GM03348 (cell line): ENCODE measurements at regions not wholly inside any gene's neighbourhood (a gene's known extent, or its start where the extent isn't known, plus 50 kb on each side); places are given as distances from the start of the nearest gene placed in this dataset.
"Not testable (repeated sequence)": the region's sequence is repeated elsewhere in the genome, so short reads cannot be mapped to it uniquely, and the experiment has no call there.

Experiments used
- DNase-seq: peaks from one replicate; pipeline ENCODE4 v3.0.0; 2012; ENCODE audit warnings: low spot score

DNA sequence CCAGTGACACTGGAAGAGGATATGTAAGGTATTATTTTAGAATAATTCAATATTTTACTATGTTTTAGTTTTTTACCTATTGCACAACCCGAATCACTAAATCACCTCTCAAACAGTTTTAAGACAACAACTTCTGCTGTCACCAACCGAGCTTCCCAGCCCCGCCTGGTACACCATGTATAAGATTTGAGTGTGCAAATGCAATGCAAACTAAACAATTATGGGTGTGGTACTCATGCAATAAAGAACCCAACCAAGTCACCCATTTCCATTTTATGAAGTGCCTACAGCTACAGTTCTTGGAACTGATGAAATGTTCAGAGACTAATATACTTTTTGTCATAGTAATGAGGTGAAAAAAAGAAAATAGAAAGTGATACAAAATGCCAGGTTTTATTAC lies 256.2 kb downstream of the TAFA4 start:
- no peak for DNase-seq

DNA sequence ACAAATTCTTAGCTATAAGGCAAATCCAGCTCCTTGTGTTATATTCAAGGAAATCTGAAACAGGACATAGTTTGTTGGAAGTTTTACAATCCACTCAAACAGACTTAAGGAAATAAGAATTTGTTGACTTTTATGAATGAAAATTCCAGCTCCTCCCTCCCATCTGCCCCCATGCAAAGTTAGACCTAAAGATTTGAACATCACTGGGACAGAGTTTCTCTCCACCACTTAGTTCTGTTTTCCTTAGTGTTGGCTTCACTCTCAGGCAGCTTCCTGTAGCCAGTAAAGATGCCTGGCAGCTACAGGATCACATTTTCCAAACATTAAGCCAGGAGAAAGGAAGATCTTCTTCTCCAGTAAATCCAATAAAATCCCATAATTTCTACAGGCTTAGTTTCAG lies 265.0 kb downstream of the TAFA4 start:
- no peak for DNase-seq

- no peak for DNase-seq
Observed at GRCh38 chr3:68666429-68667136, 265.8 kb downstream of the TAFA4 start.

DNA sequence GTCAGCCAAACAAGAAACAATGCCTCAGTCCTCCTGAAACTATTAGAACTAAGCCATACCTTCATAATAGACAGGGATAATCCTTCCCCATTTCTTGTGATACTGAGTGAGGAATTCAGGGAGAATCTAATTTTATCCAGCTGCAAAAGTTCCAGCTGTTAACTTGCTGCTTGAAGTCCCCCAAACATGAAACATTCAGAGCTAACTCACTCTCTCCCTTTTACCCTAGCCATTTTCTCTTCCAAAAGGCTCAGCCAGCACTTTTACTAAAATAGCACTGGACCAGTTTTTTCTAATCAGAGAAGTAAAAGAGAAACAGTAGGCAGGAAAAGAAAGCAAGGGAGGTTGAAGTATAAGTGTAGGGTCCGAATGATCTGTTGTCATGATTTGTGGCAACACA lies 268.1 kb downstream of the TAFA4 start:
- no peak for DNase-seq

GRCh38 chr3:68662176-68662575 lies 270.2 kb downstream of the TAFA4 start:
- DNase-seq = no peak

- DNase-seq = not testable (repeated sequence)
Observed at GRCh38 chr3:68650657-68651056, 281.7 kb downstream of the TAFA4 start.

DNA sequence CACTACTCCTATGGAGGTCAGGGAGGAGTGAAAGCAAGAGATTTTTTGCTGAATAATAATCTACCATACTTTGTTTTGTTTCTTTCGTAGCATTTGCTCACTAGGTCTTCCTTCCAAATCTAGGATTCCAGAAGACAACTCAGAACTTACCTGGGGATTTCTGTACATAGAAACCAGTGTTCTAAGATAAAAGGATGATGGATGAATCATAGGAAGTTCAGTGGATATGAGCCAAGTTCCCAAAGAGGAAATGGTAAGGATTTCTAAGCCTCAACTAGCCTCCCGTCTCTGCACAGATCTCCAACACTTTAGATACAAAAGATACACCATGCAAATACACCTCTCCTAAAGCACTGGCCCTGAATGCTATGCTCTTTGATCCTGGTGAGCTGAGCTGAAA lies 283.9 kb downstream of the TAFA4 start:
- DNase-seq = no peak

DNA sequence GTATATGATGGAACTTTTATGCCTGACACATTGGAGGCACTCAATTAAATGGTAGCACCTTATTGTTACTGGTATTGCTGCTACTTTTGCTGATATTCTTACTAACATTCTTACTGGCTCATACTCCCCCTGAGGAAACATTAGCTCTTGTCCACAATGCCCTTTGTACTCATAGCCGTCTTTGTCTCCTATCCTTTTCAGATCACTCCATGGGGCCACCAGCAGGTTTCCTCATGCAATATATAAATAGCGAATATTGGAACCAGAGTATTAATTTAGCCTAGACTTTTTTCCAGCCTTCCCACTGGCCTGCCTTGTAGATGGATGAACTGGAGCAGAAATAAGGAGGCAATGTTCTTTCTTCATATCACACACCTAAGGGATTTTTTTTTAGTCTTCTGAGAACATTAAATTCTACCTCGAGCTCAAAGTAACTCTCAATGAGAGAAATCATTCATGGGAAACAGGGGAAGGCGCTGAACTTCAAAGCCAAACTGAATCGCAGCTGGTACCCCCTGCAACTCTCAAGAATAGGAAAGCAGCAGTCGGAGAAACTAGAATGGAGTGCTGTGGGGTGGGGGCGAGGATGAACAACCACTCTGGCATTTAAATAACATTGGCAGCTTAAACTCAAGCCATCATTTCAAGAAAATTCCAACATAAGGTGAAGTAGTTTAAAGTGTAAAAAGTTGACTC lies 300.3 kb downstream of the TAFA4 start:
- DNase-seq = no peak

DNA sequence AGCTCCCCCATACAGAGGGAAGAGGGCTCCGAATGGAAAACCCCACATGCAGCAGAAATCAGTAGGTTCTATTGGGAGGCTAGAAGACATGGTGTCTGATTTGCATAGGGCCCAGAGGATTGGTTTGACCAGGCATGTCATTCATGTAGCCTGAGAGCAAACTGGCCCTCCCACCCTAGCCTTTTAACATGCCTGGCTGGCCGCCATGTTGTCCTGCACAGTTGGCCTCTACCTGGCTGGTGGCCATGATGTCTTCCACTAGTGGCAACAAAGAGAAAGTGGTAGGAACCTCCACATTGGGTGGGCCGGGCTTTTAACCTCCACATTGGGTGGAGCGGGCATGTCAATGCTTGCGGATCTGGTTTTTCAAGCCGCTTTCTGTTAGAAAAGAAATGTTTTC lies 312.1 kb downstream of the TAFA4 start:
- no peak for DNase-seq

GRCh38 chr3:68614087-68614486 lies 318.3 kb downstream of the TAFA4 start:
- DNase-seq = no peak

DNA sequence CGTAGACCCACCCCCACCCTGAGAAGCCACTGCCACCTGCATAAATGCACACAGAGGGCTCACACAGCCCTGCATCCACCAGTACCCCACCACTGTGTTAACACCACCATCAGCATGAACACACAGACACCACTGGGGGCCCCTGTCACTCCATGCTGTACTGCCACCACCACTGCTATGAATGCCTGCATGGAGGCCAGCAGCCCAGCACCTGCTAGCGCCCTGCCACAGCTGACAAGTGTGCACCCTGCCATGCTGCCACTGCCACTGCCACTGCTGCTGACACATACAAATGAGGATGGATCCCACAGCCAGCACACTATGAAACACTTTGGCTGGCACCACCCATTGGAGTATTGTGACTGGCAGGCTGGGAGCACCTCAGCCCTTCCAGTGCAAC lies 361.0 kb downstream of the TAFA4 start:
- no peak for DNase-seq

- DNase-seq = no peak
Observed at GRCh38 chr3:68560728-68561127, 371.6 kb downstream of the TAFA4 start.

DNA sequence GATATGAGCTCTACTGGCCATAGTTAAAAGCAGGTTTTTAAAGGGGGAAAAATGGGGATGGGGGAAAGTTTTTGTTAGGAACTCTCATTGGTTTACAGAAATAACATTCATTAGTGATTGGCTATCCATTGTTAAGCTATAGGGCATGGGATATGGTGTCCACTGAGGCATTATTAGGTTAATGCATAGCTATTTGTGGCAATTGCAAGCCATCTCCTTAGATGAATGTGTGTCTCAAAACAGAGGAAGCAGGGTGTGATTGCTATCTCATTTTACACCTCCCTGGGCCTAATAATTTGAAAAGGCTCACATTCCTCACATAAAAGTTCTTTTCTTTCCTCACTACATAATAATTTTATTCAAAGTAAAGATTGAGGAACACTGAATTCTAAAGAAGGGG lies 396.6 kb downstream of the TAFA4 start:
- no peak for DNase-seq

DNA sequence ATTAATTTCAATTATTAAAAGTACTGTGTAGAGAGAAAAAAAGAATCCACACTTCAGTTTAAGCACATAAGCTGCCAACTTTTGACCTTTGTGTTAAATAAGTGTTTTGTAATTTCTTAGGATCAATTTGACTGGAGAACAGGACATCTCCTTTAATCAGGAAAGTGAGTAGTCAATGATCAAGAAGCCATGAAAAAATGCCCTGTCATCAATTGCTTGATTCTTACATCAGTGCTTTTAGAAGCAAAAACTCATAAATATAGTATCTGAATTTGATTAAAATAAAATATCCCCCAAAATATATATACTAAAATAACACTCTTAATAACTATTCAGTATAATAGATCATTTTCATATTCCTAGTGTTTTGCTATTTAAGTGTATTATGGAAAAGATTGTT lies 409.0 kb downstream of the TAFA4 start:
- DNase-seq = no peak

DNA sequence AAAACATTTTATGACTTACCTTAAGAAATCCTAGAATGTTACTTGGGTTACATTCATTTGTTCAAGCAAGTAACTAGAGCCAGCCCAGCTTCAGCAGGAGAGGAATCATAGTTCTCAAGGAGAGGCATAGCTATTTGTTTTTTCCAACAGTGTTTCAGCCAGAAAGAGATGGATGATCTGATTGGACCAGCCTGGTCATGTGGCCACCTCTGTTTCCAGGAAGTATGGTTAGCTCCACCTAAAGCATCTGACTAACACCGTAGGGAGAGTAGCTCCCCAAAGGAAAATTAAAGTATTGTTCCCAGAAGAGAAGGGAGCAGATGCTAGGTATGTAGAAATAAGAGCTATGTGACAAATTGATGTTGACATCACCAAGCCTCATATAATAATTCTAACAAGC lies 417.1 kb downstream of the TAFA4 start:
- no peak for DNase-seq

DNA sequence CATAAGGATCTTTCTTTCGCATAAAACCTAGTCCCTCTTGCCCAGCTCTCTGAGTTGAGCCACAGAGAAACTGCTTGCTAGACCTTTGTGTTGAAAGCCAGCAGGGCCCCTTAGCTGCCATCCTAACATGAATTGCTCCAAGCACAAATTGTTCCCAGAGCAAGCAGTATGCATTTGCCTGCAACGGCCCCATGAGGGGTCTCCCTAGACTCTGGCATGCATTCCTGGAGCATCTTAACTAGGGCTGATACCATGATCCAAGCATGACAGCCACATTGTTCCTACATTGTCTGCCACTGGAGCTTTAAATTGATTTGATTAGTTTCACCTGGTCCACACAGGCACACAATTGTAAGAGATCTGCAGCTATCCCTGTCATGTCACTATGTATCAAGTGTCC lies 428.1 kb downstream of the TAFA4 start:
- DNase-seq = no peak

GRCh38 chr3:68485845-68486244 lies 446.5 kb downstream of the TAFA4 start:
- not testable (repeated sequence) for DNase-seq

DNA sequence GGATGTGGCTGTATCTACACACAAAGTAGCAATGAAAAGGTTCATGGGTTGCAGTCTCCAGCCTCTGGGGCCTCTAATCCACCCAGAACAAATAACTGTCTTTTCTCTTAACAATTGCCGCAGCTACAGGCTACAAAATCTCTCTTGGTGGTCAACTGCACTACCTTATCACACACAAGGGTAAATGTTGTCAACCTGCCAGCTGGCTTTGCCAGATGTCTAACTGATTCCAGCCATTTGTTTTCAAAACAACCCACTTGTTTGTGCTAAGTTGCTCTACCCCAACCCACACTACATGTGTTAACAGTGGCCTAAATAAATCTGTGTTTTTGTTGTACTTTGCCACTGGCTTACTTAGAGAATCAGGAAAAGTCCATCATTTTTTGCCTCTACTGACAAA lies 447.3 kb downstream of the TAFA4 start:
- no peak for DNase-seq

DNA sequence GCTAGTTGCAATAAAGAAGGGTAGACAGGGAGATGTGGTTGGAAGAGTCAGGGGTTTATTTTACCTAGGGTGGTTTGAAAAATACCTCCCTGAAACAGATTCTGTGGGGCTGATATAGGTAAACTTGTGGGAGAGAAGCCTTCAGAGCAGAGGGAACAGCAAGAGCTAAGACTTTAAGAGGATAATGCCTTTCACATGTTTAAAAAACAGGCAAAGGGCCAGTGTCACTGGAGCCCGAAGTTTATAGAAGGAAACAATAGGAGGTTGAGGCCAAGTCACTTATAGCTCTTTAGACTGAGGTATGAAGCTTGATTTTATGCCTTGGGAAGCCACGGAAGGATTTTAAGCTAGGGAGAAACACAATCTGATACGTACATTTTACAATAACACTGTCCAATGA lies 448.7 kb downstream of the TAFA4 start:
- DNase-seq = no peak

GRCh38 chr3:68483041-68483440 lies 449.3 kb downstream of the TAFA4 start:
- no peak for DNase-seq

DNA sequence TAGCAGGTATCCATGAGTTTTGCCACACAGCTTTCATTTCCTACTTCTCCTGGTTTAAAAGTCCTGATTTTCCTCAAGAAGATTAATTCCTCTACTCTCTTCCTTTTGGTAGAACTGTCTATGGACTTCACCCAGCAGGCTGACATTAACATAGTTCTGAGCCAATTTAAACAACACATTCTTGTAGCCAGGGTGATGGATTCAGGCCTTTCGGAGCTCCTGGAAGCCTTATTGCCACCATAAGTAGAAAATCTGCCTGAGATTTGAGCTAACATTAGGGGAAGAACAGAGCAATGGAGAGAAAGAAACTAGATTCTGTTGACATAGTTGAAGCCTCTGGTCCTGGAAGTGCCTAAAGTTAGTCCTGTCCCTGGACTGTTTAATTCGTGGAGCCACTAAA lies 449.8 kb downstream of the TAFA4 start:
- no peak for DNase-seq

- DNase-seq = no peak
Observed at GRCh38 chr3:68479779-68480178, 452.6 kb downstream of the TAFA4 start.

DNA sequence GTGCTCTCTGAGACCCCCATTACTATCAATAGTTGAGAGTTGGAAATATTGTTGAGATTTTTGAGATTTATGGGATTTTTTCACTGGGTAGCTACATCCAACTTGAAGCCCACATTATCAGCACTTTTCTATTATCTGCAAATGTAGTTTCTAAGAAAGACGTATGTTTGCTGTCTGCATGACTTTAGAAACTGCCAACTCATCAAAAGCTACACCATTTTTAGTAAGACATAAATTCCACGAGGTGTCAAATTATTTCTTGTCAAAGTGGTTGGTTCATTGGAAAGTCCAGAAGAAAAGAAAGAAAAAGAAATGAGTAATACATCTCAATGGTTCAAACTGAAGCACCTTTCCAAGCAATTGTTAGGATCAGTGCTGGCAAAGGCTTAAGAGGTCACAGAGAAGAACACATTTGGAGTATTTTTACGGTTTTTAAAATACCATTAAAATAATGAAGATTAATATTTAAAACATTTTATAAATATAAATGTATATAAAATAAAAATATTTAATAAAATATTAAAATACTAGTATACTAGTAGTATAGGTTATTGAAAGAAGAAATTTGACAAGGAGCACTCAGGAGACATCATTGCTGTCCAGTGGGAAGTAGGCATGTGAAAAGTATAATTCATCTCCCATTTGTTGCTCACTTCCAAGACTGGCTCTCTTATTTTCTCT lies 463.5 kb downstream of the TAFA4 start:
- no peak for DNase-seq
